OCI-LY1 (cell line): ENCODE measurements at regions not wholly inside any gene's neighbourhood (a gene's known extent, or its start where the extent isn't known, plus 50 kb on each side); places are given as distances from the start of the nearest gene placed in this dataset.

Source experiments
- H2AFZ ChIP-seq: fragments of 200-600 bp; sonication (generic), shearing (Covaris generic); 2 replicates; pipeline ENCODE4 v1.6.0; 2014; ENCODE audit warnings: antibody characterized with exemption, mild to moderate bottlenecking, low read length
- H3F3A ChIP-seq: fragments of 200-600 bp; sonication (generic), shearing (Covaris generic); 2 replicates; pipeline ENCODE4 v1.6.0; 2014; ENCODE audit warnings: mild to moderate bottlenecking, antibody characterized with exemption, low read length, moderate library complexity; ENCODE audit not compliant: insufficient read depth
- H3K27ac ChIP-seq: fragments of 200-600 bp; sonication (generic); 2 replicates; pipeline ENCODE4 v1.5.1; 2014; ENCODE audit warnings: low read length, mixed run types, mild to moderate bottlenecking, low read depth; ENCODE audit not compliant: poor library complexity, severe bottlenecking
- H3K27me3 ChIP-seq: fragments of 200-600 bp; sonication (generic); 2 replicates; pipeline ENCODE4 v1.6.0; 2014; ENCODE audit warnings: antibody characterized with exemption, mild to moderate bottlenecking, low read length, moderate library complexity; ENCODE audit not compliant: insufficient read depth
- H3K36me3 ChIP-seq: fragments of 200-600 bp; sonication (generic); 2 replicates; pipeline ENCODE4 v1.6.1; 2014; ENCODE audit warnings: mild to moderate bottlenecking, antibody characterized with exemption, low read length, moderate library complexity, mixed read lengths; ENCODE audit not compliant: insufficient read depth
- H3K4me1 ChIP-seq: fragments of 200-600 bp; sonication (generic); 2 replicates; pipeline ENCODE4 v1.5.1; 2014; ENCODE audit warnings: mild to moderate bottlenecking, low read length, moderate library complexity; ENCODE audit not compliant: insufficient read depth, severe bottlenecking
- H3K4me2 ChIP-seq: fragments of 200-600 bp; sonication (generic), shearing (Covaris generic); 2 replicates; pipeline ENCODE4 v1.6.1; 2014; ENCODE audit warnings: low read length
- H3K4me3 ChIP-seq: fragments of 200-600 bp; sonication (generic); 2 replicates; pipeline ENCODE4 v1.5.1; 2014; ENCODE audit warnings: low read length, low read depth, mild to moderate bottlenecking, mixed read lengths; ENCODE audit not compliant: poor library complexity, severe bottlenecking
- H3K79me2 ChIP-seq: fragments of 200-600 bp; shearing (Covaris generic); 2 replicates; pipeline ENCODE4 v1.6.1; 2016; ENCODE audit warnings: mixed run types, low read length, mixed read lengths; ENCODE audit not compliant: insufficient read depth
- H3K9ac ChIP-seq: fragments of 200-600 bp; sonication (generic), shearing (Covaris generic); 2 replicates; pipeline ENCODE4 v1.6.1; 2014; ENCODE audit warnings: mild to moderate bottlenecking, low read length, mixed read lengths
- H3K9me2 ChIP-seq: fragments of 200-600 bp; sonication (generic), shearing (Covaris generic); 2 replicates; pipeline ENCODE4 v1.6.1; 2014; ENCODE audit warnings: low read depth, mild to moderate bottlenecking, low read length, mixed read lengths
- H3K9me3 ChIP-seq: fragments of 200-600 bp; shearing (Covaris generic); 2 replicates; pipeline ENCODE4 v1.6.1; 2014; ENCODE audit warnings: low read length, mixed read lengths
- H4K20me1 ChIP-seq: fragments of 200-600 bp; sonication (generic), shearing (Covaris generic); 2 replicates; pipeline ENCODE4 v1.6.0; 2016; ENCODE audit warnings: mild to moderate bottlenecking, low read length; ENCODE audit not compliant: insufficient read depth
- CTCF ChIP-seq: fragments of 200-600 bp; sonication (generic), shearing (Covaris generic); IDR thresholded peaks from 2 replicates; pipeline ENCODE4 v1.5.1; 2017; ENCODE audit warnings: mild to moderate bottlenecking, antibody characterized with exemption, low read length, moderate library complexity, mixed read lengths
- EZH2 ChIP-seq: fragments of 200-600 bp; sonication (generic), shearing (Covaris generic); IDR thresholded peaks from 2 replicates; pipeline ENCODE4 v1.8.0; 2017; ENCODE audit warnings: borderline replicate concordance, mixed run types, mild to moderate bottlenecking, antibody characterized with exemption, low read length, moderate library complexity, mixed read lengths

- TF ChIP-seq EZH2, result no peak
- TF ChIP-seq CTCF, result no peak
- H4K20me1 ChIP-seq, result no peaks in the 10 kb centered on the region
- no peak overlapping the region for H3K4me3 ChIP-seq
- H3K27ac ChIP-seq, result no peak overlapping the region
- no peaks in the 10 kb centered on the region for H3K79me2 ChIP-seq
- no peak overlapping the region for H3K4me2 ChIP-seq
- H3F3A ChIP-seq, result no peaks in the 10 kb centered on the region
- no peaks in the 10 kb centered on the region for H3K27me3 ChIP-seq
- H3K9me2 ChIP-seq, result no peaks in the 10 kb centered on the region
- H3K9ac ChIP-seq, result no peak overlapping the region
- H3K36me3 ChIP-seq, result no peaks in the 10 kb centered on the region
- no peaks in the 10 kb centered on the region for H3K4me1 ChIP-seq
- H3K9me3 ChIP-seq, result no peaks in the 10 kb centered on the region
- no peak overlapping the region for H2AFZ ChIP-seq
Measured at GRCh38 chr20:6674831-6675230, 92.7 kb upstream of the BMP2 start.

GRCh38 chr20:6673071-6673470 is 94.4 kb upstream of the BMP2 start:
- Histone ChIP-seq H3F3A (no peaks in the 10 kb centered on the region), H2AFZ (no peak overlapping the region)

GRCh38 chr20:6671829-6672228 is 95.7 kb upstream of the BMP2 start:
- H3F3A ChIP-seq, result no peaks in the 10 kb centered on the region
- H3K27ac ChIP-seq, result no peak overlapping the region
- H2AFZ ChIP-seq, result no peak overlapping the region

More at GRCh38 chr20:6673071-6673470, 94.4 kb upstream of the BMP2 start:
- Histone ChIP-seq H3K9me2 (no peaks in the 10 kb centered on the region), H3K4me3 (no peak overlapping the region), H3K79me2 (no peaks in the 10 kb centered on the region), H3K4me2 (no peak overlapping the region), H3K27me3 (no peaks in the 10 kb centered on the region), H3K27ac (no peak overlapping the region), H3K9me3 (no peaks in the 10 kb centered on the region), H3K4me1 (no peaks in the 10 kb centered on the region), H3K9ac (no peak overlapping the region), H4K20me1 (no peaks in the 10 kb centered on the region), H3K36me3 (no peaks in the 10 kb centered on the region)
- TF ChIP-seq CTCF, result no peak
- TF ChIP-seq EZH2, result no peak

More at GRCh38 chr20:6671829-6672228, 95.7 kb upstream of the BMP2 start:
- TF ChIP-seq CTCF (no peak), EZH2 (no peak)
- H3K4me2 ChIP-seq, result no peak overlapping the region
- H3K4me3 ChIP-seq, result no peak overlapping the region
- no peaks in the 10 kb centered on the region for H3K27me3 ChIP-seq
- H3K9ac ChIP-seq, result no peak overlapping the region
- no peaks in the 10 kb centered on the region for H3K9me2 ChIP-seq
- no peaks in the 10 kb centered on the region for H3K79me2 ChIP-seq
- no peaks in the 10 kb centered on the region for H4K20me1 ChIP-seq
- H3K36me3 ChIP-seq, result no peaks in the 10 kb centered on the region
- no peaks in the 10 kb centered on the region for H3K4me1 ChIP-seq
- H3K9me3 ChIP-seq, result no peaks in the 10 kb centered on the region
